ENCODE measurements at regions not wholly inside any gene's neighbourhood (a gene's known extent, or its start where the extent isn't known, plus 50 kb on each side); places are given as distances from the start of the nearest gene placed in this dataset.
"Not testable (repeated sequence)": the region's sequence is repeated elsewhere in the genome, so short reads cannot be mapped to it uniquely, and the experiment has no call there.

- DNase-seq (ENCODE audit: low read depth, low spot score): no peak
Observed at GRCh38 chr4:140249351-140249750, 95.4 kb upstream of the MAML3 start.

- no peak for DNase-seq (ENCODE audit: low read depth, low spot score)
Observed at GRCh38 chr4:140247237-140247636, 93.3 kb upstream of the MAML3 start.

- DNase-seq (ENCODE audit: low read depth, low spot score): no peak
Observed at GRCh38 chr4:140246216-140246615, 92.2 kb upstream of the MAML3 start.

GRCh38 chr4:140244328-140244727 is 90.3 kb upstream of the MAML3 start:
- DNase-seq (ENCODE audit: low read depth, low spot score): no peak

- DNase-seq (ENCODE audit: low read depth, low spot score): no peak
Observed at GRCh38 chr4:140243278-140243753, 89.3 kb upstream of the MAML3 start.

- DNase-seq (ENCODE audit: low read depth, low spot score): no peak
Observed at GRCh38 chr4:140242357-140243277, 88.6 kb upstream of the MAML3 start.

- DNase-seq (ENCODE audit: low read depth, low spot score): no peak
Observed at GRCh38 chr4:140240237-140240636, 86.3 kb upstream of the MAML3 start.

GRCh38 chr4:140239311-140239710 is 85.3 kb upstream of the MAML3 start:
- no peak for DNase-seq (ENCODE audit: low read depth, low spot score)

- DNase-seq (ENCODE audit: low read depth, low spot score): no peak
Observed at GRCh38 chr4:140238351-140239056, 84.5 kb upstream of the MAML3 start.

GRCh38 chr4:140237616-140238350 is 83.8 kb upstream of the MAML3 start:
- no peak for DNase-seq (ENCODE audit: low read depth, low spot score)

- no peak for DNase-seq (ENCODE audit: low read depth, low spot score)
Observed at GRCh38 chr4:140236654-140237169, 82.7 kb upstream of the MAML3 start.

GRCh38 chr4:140234697-140235060 is 80.7 kb upstream of the MAML3 start:
- DNase-seq (ENCODE audit: low read depth, low spot score): no peak

- DNase-seq (ENCODE audit: low read depth, low spot score): peak; percentile 35
Observed at GRCh38 chr4:140233791-140234696, 80.1 kb upstream of the MAML3 start.

- no peak for DNase-seq (ENCODE audit: low read depth, low spot score)
Observed at GRCh38 chr4:140229881-140230280, 75.9 kb upstream of the MAML3 start.

- DNase-seq (ENCODE audit: low read depth, low spot score): no peak
Observed at GRCh38 chr4:140227286-140227685, 73.3 kb upstream of the MAML3 start.

GRCh38 chr4:140223056-140223810 is 69.2 kb upstream of the MAML3 start:
- DNase-seq (ENCODE audit: low read depth, low spot score): peak; percentile 66

- peak; percentile 13 for DNase-seq (ENCODE audit: low read depth, low spot score)
Observed at GRCh38 chr4:140222171-140222570, 68.2 kb upstream of the MAML3 start.

GRCh38 chr4:140220058-140220457 is 66.1 kb upstream of the MAML3 start:
- DNase-seq (ENCODE audit: low read depth, low spot score): no peak

GRCh38 chr4:140219567-140219966 is 65.6 kb upstream of the MAML3 start:
- DNase-seq (ENCODE audit: low read depth, low spot score): no peak

GRCh38 chr4:140219070-140219469 is 65.1 kb upstream of the MAML3 start:
- not testable (repeated sequence) for DNase-seq (ENCODE audit: low read depth, low spot score)
